ENCODE measurements at regions not wholly inside any gene's neighbourhood (a gene's known extent, or its start where the extent isn't known, plus 50 kb on each side); places are given as distances from the start of the nearest gene placed in this dataset.
"Not testable (repeated sequence)": the region's sequence is repeated elsewhere in the genome, so short reads cannot be mapped to it uniquely, and the experiment has no call there.

DNA sequence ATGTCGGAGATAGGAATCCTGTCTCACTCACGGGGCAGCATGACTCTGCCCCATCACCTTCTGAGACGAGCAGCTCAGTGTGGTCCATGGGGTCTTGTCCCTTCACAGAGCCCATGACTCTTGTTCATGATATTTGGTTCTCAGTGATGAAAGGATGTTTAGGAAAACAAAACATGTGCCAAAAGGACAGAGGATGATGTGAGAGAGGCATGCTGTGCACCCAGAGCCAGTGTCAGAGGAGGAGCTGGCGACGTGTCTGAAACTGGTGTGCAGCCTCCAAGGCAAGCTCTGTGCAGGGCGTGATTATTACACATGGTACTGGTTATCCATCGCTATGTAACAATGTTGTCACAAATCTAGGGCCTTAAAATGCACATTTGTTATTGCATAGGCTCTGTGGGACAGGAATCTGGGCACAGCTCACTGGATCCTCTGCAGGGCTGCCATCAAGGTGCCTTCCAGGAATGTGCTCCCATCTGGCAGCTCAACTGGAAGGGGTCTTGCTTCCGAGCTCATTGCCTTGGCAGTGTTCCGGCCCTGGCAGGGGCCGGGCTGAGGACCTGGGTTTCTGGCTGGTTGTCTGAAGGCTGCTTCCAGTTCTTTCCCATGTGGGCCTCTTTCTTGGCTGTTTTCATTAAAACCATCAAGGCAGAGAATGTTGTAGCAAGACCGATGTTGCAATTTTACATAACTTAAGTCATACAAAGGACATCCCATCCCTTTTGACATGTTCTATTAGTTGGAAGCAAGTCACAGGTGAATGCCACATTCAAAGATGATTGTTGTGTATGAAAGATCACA lies 175.4 kb downstream of the ERMARD start:
- DNase-seq (ENCODE audit: low read depth) = no peak

- DNase-seq (ENCODE audit: low read depth) = no peak
Observed at GRCh38 chr6:169923468-169924464, 172.3 kb downstream of the ERMARD start.

- no peak for DNase-seq (ENCODE audit: low read depth)
Observed at GRCh38 chr6:169921853-169922824, 170.7 kb downstream of the ERMARD start.

- no peak for DNase-seq (ENCODE audit: low read depth)
Observed at GRCh38 chr6:169921217-169921616, 169.8 kb downstream of the ERMARD start.

DNA sequence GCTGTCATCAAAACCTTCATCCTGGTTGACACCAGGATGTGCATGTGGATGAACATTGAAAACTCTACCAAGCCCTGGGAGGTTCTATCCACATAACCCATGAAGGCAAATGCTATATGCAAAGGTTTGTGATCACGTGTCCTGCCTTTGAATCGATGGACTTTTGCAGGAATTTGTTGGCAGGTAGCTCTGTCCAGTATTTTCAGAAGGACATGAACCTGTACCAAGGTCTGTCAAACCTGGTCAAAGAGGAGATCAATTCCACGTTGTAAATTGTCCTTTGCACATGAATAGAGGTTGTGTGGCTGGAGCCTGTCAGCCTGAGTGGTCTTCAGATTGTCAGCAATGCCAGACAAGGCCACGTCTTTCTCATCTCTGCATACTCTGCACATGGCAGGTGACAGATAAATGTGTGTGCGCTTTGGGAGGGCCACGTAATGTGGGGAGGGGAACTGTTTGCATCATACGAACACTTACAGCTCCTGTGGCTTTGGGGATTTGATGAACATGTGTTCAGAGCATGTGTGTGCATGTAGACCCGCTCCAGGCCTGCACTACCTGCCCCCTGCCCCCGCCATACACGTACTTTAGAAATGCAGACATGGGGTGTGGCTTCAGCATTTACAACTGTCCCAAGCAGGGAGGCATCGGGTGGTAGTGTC lies 169.1 kb downstream of the ERMARD start:
- DNase-seq (ENCODE audit: low read depth) = no peak

DNA sequence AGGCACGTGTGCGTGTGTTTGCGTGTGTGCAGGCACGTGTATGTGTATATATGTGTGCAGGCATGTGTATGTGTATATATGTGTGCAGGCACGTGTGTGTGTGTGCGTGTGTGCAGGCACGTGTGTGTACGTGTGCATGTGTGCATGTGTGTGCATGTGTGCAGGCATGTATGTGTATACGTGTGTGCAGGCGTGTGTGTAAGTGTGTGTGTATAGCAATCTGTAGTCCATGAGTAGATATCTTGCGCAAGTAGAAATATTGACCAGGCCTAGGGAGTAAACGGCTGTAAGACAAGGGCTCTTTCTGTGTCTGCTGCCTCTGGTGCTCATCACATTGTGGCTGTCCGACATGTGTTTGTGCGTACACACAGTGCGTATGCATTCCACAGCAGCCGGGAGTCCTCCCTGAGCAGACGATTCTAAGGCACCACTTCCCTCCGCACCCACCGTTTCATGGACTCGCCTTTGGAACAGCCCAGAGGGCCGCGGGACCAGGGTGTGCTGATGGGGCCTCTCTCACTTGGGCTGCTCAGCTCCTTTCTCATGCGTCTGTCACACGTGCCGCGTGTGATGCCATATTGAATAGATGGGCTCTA lies 167.6 kb downstream of the ERMARD start:
- DNase-seq (ENCODE audit: low read depth) = no peak

DNA sequence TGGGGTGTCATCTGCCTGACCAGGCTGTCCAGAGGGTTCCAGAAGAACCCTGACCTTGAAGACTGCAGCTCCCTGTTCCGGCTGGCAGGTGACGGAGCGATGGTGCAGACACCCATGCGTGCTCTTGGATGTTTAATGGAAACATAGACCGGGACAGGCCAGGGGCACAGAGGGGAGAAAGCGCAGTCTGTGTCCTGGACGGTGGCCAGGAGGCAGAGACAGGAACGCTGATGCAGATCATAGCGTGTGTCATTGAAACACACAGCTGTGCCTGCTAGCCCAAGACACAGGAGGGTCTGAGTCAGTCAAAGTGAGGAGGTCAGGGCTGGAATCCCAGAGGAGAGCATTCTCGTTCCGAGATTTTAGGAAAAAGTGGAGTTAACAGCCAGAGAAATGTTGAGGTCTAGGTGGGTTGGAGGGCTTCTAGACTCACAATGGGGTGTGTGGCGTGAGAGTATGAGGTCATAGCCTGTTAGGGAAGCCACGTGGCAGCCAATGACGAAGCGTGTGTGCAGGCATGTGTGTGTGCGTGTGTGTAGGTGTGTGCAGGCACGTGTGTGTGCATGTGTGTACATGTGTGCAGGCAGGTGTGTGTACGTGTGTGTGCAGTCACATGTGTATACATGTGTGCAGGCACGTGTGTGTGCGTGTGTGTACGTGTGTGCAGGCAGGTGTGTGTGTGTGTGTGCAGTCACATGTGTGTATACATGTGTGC lies 167.0 kb downstream of the ERMARD start:
- no peak for DNase-seq (ENCODE audit: low read depth)

GRCh38 chr6:169917153-169917552 lies 165.7 kb downstream of the ERMARD start:
- no peak for DNase-seq (ENCODE audit: low read depth)

DNA sequence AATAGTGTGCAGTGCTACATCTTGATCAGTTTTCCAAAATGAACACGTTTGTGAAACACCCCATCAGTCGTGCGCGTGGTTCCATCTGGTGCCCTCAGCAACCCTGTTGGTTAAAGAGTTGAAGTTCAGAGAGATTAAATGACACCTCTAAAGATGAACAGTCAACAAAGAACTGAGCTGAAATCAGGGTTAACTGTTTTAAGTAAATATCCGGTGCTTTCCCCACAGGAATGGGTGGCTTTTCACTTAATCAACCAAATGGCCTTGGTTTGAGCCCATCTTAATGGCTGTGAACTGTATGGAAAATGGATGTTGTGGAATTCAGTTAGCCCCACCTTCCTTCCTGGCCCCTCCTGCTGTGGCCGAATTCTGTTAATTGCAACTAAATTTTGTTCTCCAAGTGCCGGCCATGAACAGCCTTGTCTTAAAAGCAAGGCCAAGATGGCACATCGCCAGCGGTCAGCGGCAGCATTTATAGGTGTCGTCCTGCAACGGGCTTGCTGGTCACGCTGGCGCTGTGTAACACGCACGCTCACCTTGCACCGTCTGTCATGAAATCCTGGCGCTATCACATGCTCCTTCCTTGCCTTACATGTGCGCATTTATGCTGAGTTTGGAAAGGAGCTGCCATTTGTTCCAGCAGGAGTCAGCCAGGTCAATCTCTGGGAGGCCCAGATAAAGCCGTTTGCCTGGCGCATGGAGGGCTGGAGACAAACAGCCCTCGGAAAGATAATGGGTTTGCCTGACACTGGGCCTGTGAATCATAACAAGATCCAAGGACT lies 164.5 kb downstream of the ERMARD start:
- DNase-seq (ENCODE audit: low read depth) = no peak

- not testable (repeated sequence) for DNase-seq (ENCODE audit: low read depth)
Observed at GRCh38 chr6:169913745-169914144, 162.3 kb downstream of the ERMARD start.

GRCh38 chr6:169913096-169913638 lies 161.7 kb downstream of the ERMARD start:
- DNase-seq (ENCODE audit: low read depth) = no peak

- DNase-seq (ENCODE audit: low read depth) = no peak
Observed at GRCh38 chr6:169912266-169913095, 161.1 kb downstream of the ERMARD start.

DNA sequence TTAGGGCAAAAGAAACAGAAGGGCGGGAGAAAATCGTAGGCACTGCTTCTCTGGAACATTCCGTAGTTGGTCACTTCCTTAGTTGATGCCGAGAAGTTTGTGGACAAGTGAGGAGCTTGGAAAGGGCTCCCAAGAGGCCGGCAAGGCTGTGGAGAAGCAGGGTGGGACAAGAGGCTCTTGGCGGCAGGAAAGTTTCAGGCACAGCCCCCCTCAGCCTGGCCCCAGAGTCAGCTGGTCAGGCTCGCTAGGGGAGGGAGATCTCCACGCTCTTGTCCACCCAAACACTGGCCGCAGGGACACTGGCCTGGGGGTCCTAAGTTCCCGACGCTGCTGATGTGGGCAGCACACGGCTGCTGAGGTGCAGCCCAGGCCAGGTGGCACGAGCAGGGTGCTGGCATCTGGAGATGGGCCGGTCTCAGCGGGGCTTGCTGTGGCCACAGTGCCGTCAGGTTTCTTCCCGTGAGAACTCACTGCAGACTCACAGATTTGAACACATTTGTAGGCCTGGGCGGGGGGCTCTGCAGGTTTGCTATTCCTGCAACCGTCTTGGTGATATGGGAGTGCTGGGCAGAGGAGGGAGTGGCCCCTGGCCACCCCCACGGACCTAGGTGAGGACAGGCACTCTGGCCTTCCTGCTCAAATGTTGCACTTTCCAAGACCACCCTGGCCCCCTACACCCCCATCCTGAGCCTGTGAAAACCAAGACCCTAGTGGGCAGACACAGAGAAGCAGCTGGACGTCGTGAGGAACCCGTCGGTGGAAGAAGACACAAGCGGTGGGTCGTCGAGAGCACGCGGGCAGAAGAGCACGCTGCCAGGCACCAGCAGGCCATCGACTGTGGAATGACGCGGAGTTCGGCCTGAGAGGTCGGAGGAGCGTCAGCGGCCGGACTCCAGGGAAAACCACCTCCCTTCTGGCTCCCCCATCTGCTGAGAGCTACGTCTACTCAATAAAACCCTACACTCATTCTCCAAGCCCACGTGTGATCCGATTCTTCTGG lies 160.1 kb downstream of the ERMARD start:
- no peak for DNase-seq (ENCODE audit: low read depth)

GRCh38 chr6:169909113-169909512 lies 157.7 kb downstream of the ERMARD start:
- DNase-seq (ENCODE audit: low read depth) = no peak

- no peak for DNase-seq (ENCODE audit: low read depth)
Observed at GRCh38 chr6:169908403-169908933, 157.0 kb downstream of the ERMARD start.

DNA sequence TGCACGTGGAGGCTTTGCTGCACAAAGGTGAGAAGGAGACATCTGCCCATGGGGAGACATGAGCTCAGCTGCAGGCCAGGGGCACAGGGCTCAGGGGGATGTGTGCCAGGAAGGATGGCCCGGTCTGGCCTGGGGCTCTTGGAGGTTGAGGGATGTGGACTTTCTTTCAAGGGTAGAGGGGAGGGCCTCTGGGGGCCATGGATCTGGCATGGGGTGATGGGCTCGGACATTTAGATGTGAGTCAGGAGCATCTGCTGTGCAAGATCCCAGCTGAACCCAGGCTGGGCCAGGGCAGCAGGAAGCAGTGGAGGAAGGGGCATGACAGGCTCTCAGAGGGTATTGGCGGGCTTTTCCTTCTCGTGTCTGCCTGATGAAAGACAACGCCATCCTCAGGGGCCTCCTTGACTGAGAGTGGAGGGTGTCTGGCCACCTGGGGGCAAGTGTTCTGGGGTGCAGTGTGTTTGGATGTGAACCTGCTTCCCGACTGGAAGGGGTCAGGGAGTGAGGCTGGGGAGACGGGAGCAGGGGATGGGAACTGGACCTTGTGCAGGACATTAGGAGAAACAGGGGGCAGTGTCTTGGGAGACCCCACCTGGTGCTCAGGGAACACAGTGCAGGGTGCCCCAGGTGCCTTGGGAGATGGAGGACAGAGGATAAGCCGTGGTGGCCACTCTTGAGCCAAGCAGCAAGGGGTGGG lies 156.1 kb downstream of the ERMARD start:
- DNase-seq (ENCODE audit: low read depth) = no peak
